ENCODE measurements at regions not wholly inside any gene's neighbourhood (a gene's known extent, or its start where the extent isn't known, plus 50 kb on each side); places are given as distances from the start of the nearest gene placed in this dataset.

GRCh38 chr12:124433879-124434278, 133.5 kb downstream of the NCOR2 start:
- Histone ChIP-seq H2AK9ac (replicated peaks; ENCODE audit: low read depth, low read length, poor library complexity) (no peak overlapping the region), H3K9me1 (ENCODE audit: insufficient read depth, low read length) (peaks cover 8% of the 10 kb centered on the region; the same call in 1 of the 2 replicates), H3K14ac (replicated peaks; ENCODE audit: low read depth, low read length) (no peak overlapping the region), H3K9me3 (ENCODE audit: control insufficient read depth, insufficient read depth, low read length) (no peaks in the 10 kb centered on the region), H2AK5ac (ENCODE audit: low read depth, low read length) (no peak overlapping the region), H2BK5ac (ENCODE audit: low read depth, low read length, poor library complexity, severe bottlenecking) (no peak overlapping the region), H3K9ac (ENCODE audit: low read depth, low read length) (no peak overlapping the region), H3K4me3 (ENCODE audit: insufficient read depth, low read depth, low read length) (no peak overlapping the region), H3K27me3 (ENCODE audit: control insufficient read depth, insufficient read depth, low read length) (no peaks in the 10 kb centered on the region), H3K4me1 (ENCODE audit: control insufficient read depth, insufficient read depth, low read length) (peaks cover 6% of the 10 kb centered on the region), H2BK15ac (ENCODE audit: low read depth, low read length) (no peak overlapping the region), H3K27ac (ENCODE audit: insufficient read depth, low read length) (no peak overlapping the region), H3K4me2 (ENCODE audit: low read depth, low read length) (no peak overlapping the region), H2BK120ac (ENCODE audit: low read depth, low read length) (no peak overlapping the region), H2BK20ac (ENCODE audit: low read depth, low read length) (no peak overlapping the region), H3K23ac (ENCODE audit: low read depth, low read length) (no peak overlapping the region), H4K5ac (ENCODE audit: low read depth, low read length) (no peak overlapping the region), H4K91ac (ENCODE audit: insufficient read depth, low read depth, low read length) (no peak overlapping the region), H3K36me3 (ENCODE audit: control insufficient read depth, insufficient read depth, low read length) (peaks cover 39% of the 10 kb centered on the region), H3K18ac (ENCODE audit: low read depth, low read length) (no peak overlapping the region), H4K8ac (ENCODE audit: low read depth in 2 of 2, low read length in 2 of 2) (no peak overlapping the region), H2AFZ (replicated peaks; ENCODE audit: low read length, poor library complexity) (no peak overlapping the region), H4K20me1 (ENCODE audit: insufficient read depth, low read length) (peaks cover 11% of the 10 kb centered on the region), H3K56ac (ENCODE audit: extremely low read depth, insufficient read depth, low read length) (no peak overlapping the region), H3K4ac (ENCODE audit: low read depth, low read length) (no peak overlapping the region), H3K79me1 (ENCODE audit: low read depth in 1 of 2, low read length in 2 of 2) (peaks cover 4 to 19% of the 10 kb centered on the region in 2 experiments)
- in situ Hi-C loops (cut with MboI; ENCODE audit: low sequenced_read_pairs): no loop called here
- POLR2A ChIA-PET (ENCODE audit: unreplicated experiment): no interaction called here
- intact Hi-C loops (cut with micrococcal nuclease): no loop called here
- TF ChIP-seq MXI1 (IDR thresholded peaks at IDR 0.05; ENCODE audit: borderline replicate concordance, low read depth, low read length): no peak
- TF ChIP-seq ELK1 (IDR thresholded peaks at IDR 0.05; ENCODE audit: borderline replicate concordance, low read depth, low read length): no peak
- TF ChIP-seq MAFK (IDR thresholded peaks at IDR 0.05; ENCODE audit: low read depth, low read length): no peak
- no peak for TF ChIP-seq RCOR1 (IDR thresholded peaks at IDR 0.05; ENCODE audit: insufficient replicate concordance, low read length)
- no peak for TF ChIP-seq CEBPB (IDR thresholded peaks at IDR 0.05; ENCODE audit: low read depth, low read length)
- no peak for TF ChIP-seq MAZ (IDR thresholded peaks at IDR 0.05; ENCODE audit: borderline replicate concordance, low read depth, low read length)
- no peak for TF ChIP-seq NFE2L2 (IDR thresholded peaks at IDR 0.05; ENCODE audit: low read depth, low read length)
- no peak for TF ChIP-seq BHLHE40 (IDR thresholded peaks at IDR 0.05; ENCODE audit: low read depth, low read length)
- no peak for TF ChIP-seq SMC3 (IDR thresholded peaks at IDR 0.05; ENCODE audit: low read depth, low read length)
- TF ChIP-seq CHD1 (IDR thresholded peaks at IDR 0.05; ENCODE audit: low read depth, low read length): no peak
- TF ChIP-seq POLR2A (IDR thresholded peaks at IDR 0.05; ENCODE audit: low read depth, low read length): no peak
- no peak for TF ChIP-seq RFX5 (IDR thresholded peaks at IDR 0.05; ENCODE audit: low read depth, low read length)
- no peak for TF ChIP-seq FOS (IDR thresholded peaks at IDR 0.05; ENCODE audit: low read depth, low read length)
- TF ChIP-seq CTCF (conservative IDR thresholded peaks at IDR 0.05; ENCODE audit: low read depth, low read length): no peak
- TF ChIP-seq RAD21 (IDR thresholded peaks at IDR 0.05; ENCODE audit: low read length): no peak
- TF ChIP-seq USF2 (IDR thresholded peaks at IDR 0.05; ENCODE audit: low read depth, low read length): no peak
- ATAC-seq (ENCODE audit: low read depth): no peak
- CTCF ChIA-PET: no interaction called here
- dilution Hi-C loops (cut with HindIII; ENCODE audit: low sequenced_read_pairs, unreplicated experiment): no loop called here
- no TSS peak for BruUV-seq (replicated peaks)
- 80% methylated on average over 1 of the region's 8 CpGs; no CpG with 5 or more reads in 1 of the 2 experiments for WGBS, 2 experiments (ENCODE audit: extremely low coverage in 2 of 2, insufficient read length in 1 of 2)
- DNase-seq: no peak

All from IMR-90 (cell line).